Nephron progenitor cell (in vitro differentiated cells): ENCODE measurements at regions not wholly inside any gene's neighbourhood (a gene's known extent, or its start where the extent isn't known, plus 50 kb on each side); places are given as distances from the start of the nearest gene placed in this dataset.

Experiments
- DNase-seq: peaks from one replicate; pipeline ENCODE4 v3.0.0; 2021
- H3K27ac Mint-ChIP-seq: 2 replicates; pipeline ENCODE4 v1.8.0; 2021; ENCODE audit warnings: mild to moderate bottlenecking, moderate library complexity, mixed read lengths
- H3K27me3 Mint-ChIP-seq: 2 replicates; pipeline ENCODE4 v1.8.0; 2021; ENCODE audit warnings: mild to moderate bottlenecking, low read depth, mixed read lengths; ENCODE audit not compliant: poor library complexity
- H3K36me3 Mint-ChIP-seq: 2 replicates; pipeline ENCODE4 v1.8.0; 2021; ENCODE audit warnings: low read depth, mixed read lengths
- H3K4me1 Mint-ChIP-seq: 2 replicates; pipeline ENCODE4 v1.8.0; 2021; ENCODE audit warnings: mixed read lengths
- H3K4me3 Mint-ChIP-seq: 2 replicates; pipeline ENCODE4 v1.8.0; 2021; ENCODE audit warnings: mild to moderate bottlenecking, moderate library complexity, mixed read lengths
- H3K9me3 Mint-ChIP-seq: 2 replicates; pipeline ENCODE4 v1.8.0; 2021; ENCODE audit warnings: mild to moderate bottlenecking, moderate library complexity, mixed read lengths
- TF ChIP-seq, protein P1 (sequence below): fragments of 200-600 bp; sonication (generic); IDR thresholded peaks from 2 replicates; pipeline ENCODE4 v1.5.0; 2021; ENCODE audit warnings: antibody characterized with exemption

DNA sequence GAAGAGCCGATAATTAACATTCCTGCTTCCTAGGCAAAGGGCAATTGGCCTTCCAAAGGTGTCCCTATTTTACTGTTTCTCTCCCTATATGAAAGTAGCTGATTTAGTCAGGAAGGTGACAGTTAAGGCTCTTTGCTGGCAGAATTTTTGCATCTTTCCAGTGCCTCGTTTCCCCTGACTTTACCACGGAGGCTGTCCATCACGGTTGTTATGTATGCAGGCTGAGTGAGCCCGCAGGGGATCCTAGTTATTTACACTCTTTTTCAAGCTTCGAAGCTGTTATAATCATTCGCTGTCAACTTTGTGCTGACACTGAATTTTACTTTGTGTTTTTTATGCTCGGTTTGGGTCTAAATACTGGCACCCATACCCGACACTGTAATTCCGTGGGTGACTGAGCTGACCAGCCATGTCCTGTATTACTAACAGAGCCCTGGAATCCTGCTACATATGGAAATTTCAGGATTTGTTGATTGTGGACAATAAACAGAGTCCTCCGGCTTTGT, 713.8 kb upstream of the FANCL start:
- Mint-ChIP-seq H3K36me3 (no peaks in the 10 kb centered on the region), H3K27ac (no peak overlapping the region), H3K27me3 (no peaks in the 10 kb centered on the region), H3K4me1 (peaks cover 30% of the 10 kb centered on the region), H3K9me3 (no peaks in the 10 kb centered on the region), H3K4me3 (no peak overlapping the region)
- TF ChIP-seq, protein P1, sequence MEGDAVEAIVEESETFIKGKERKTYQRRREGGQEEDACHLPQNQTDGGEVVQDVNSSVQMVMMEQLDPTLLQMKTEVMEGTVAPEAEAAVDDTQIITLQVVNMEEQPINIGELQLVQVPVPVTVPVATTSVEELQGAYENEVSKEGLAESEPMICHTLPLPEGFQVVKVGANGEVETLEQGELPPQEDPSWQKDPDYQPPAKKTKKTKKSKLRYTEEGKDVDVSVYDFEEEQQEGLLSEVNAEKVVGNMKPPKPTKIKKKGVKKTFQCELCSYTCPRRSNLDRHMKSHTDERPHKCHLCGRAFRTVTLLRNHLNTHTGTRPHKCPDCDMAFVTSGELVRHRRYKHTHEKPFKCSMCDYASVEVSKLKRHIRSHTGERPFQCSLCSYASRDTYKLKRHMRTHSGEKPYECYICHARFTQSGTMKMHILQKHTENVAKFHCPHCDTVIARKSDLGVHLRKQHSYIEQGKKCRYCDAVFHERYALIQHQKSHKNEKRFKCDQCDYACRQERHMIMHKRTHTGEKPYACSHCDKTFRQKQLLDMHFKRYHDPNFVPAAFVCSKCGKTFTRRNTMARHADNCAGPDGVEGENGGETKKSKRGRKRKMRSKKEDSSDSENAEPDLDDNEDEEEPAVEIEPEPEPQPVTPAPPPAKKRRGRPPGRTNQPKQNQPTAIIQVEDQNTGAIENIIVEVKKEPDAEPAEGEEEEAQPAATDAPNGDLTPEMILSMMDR = no peak
- no peak for DNase-seq

DNA sequence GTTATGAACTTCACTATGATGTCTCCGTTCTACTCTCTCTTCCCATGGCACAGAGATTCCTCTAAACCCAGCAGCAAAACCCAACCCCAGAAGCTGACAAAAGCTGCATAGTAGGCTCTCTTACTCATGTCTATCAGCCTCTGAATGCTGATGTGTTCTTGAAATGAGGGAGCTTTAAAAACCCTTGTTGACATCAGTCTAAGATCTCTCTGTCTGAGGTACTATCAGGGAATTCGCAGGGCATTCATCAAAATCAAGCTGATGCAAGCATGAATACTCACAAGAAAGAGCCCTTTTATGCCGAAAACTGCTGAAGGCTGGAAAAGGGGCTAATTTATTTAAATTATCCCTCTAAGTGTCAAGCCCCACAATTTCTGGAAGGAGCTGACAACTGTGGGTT, 710.6 kb upstream of the FANCL start:
- no peak overlapping the region for H3K27ac Mint-ChIP-seq
- peaks cover 20% of the 10 kb centered on the region for H3K4me1 Mint-ChIP-seq
- no peak overlapping the region for H3K4me3 Mint-ChIP-seq
- TF ChIP-seq, protein P1 = no peak
- no peak for DNase-seq
- H3K9me3 Mint-ChIP-seq = no peaks in the 10 kb centered on the region
- H3K36me3 Mint-ChIP-seq = no peaks in the 10 kb centered on the region
- H3K27me3 Mint-ChIP-seq = peaks cover 4% of the 10 kb centered on the region

DNA sequence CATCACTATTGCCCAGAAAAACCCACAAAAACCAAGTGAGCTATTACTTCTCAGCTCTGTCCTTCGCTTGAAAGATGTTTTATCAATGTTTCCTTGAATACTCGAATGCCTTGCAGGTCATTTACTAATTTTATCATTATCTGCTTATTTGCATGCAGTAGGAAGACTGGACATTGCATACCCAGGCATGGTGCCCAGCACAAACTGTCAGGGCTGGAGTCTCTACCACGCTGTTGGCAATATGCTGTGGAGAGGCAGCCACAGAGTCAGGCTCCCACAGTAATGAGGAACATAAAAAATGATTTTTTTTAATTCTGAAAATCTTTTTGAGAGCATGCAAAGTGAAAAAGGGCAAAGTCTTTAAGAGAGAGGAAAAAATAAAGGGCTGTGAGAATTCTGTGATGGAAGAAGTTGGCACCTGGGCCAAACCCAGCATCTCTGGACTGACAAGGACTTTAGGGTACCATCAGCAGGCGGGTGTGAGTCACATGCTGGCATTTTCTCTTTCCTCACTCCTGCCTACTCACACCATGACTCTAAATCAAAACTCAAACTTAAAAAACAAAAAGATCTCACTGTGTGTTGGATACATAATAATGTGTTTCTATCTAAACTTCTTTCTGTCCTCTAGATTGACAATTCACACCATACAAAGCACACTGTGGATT, 709.8 kb upstream of the FANCL start:
- TF ChIP-seq, protein P1 = no peak
- no peak overlapping the region for H3K27ac Mint-ChIP-seq
- no peak for DNase-seq
- peaks cover 2% of the 10 kb centered on the region for H3K9me3 Mint-ChIP-seq
- peaks cover 4% of the 10 kb centered on the region for H3K27me3 Mint-ChIP-seq
- no peaks in the 10 kb centered on the region for H3K36me3 Mint-ChIP-seq
- H3K4me3 Mint-ChIP-seq = no peak overlapping the region
- peaks cover 15% of the 10 kb centered on the region for H3K4me1 Mint-ChIP-seq

DNA sequence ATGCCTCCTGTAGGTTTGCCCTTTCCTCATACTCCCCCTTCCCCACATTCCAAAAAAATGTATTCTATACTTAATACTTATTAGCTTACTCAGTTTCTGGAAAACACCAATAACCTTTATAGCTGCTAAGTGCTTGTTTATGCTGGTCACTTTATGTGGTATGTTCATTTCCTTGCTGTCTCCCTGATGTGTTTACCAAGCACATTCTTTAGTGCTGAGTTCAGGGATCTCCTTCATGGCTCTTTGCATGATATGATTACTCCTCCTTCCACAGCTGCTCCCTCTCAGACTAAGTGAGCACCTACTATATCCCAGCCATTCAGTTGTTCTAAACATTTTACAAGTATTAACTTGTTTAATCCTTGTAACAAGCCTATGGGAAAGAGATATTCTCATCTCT, 698.3 kb upstream of the FANCL start:
- TF ChIP-seq, protein P1 = no peak
- H3K27ac Mint-ChIP-seq = no peak overlapping the region
- H3K9me3 Mint-ChIP-seq = peaks cover 21% of the 10 kb centered on the region
- no peaks in the 10 kb centered on the region for H3K36me3 Mint-ChIP-seq
- no peak overlapping the region for H3K4me3 Mint-ChIP-seq
- no peaks in the 10 kb centered on the region for H3K4me1 Mint-ChIP-seq
- no peaks in the 10 kb centered on the region for H3K27me3 Mint-ChIP-seq
- DNase-seq = no peak

DNA sequence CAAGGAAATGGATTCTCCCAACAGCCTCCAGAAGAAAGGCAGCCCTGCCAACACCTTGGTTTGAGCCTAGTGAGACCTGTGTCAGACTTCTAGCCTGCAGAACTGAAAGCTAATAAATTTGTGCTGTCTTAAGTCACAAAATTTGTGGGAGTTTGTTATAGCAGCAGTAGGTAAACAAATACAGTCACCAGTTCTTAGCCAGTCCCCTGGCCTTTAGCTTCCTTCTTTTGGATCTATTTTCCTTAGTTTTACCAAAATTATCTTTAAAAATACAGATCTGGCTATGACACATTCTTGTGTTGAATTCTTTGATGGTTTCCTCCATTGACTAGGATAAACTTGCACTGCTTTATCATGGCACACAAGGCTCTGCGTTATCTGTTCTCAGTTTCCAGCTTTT, 697.9 kb upstream of the FANCL start:
- DNase-seq = no peak

More for the DNA sequence above, 697.9 kb upstream of the FANCL start:
- H3K27me3 Mint-ChIP-seq = no peaks in the 10 kb centered on the region
- no peaks in the 10 kb centered on the region for H3K4me1 Mint-ChIP-seq
- H3K4me3 Mint-ChIP-seq = no peak overlapping the region
- H3K36me3 Mint-ChIP-seq = no peaks in the 10 kb centered on the region
- no peak overlapping the region for H3K27ac Mint-ChIP-seq
- peaks cover 18% of the 10 kb centered on the region for H3K9me3 Mint-ChIP-seq
- TF ChIP-seq, protein P1 = no peak
